Type B pancreatic cell (in vitro differentiated cells): ENCODE measurements at regions not wholly inside any gene's neighbourhood (a gene's known extent, or its start where the extent isn't known, plus 50 kb on each side); places are given as distances from the start of the nearest gene placed in this dataset.

Source experiments
- DNase-seq: peaks from one replicate; pipeline ENCODE4 v3.0.0; 2021; ENCODE audit warnings: mixed read lengths; ENCODE audit not compliant: unreplicated experiment; ENCODE audit errors: extremely low spot score
- H3K27ac Mint-ChIP-seq: 2 replicates; pipeline ENCODE4 v1.8.0; 2021; ENCODE audit warnings: mild to moderate bottlenecking, mixed read lengths
- H3K27me3 Mint-ChIP-seq: 2 replicates; pipeline ENCODE4 v1.8.0; 2021; ENCODE audit warnings: mixed read lengths
- H3K36me3 Mint-ChIP-seq: 2 replicates; pipeline ENCODE4 v1.8.0; 2021; ENCODE audit warnings: mixed read lengths
- H3K4me1 Mint-ChIP-seq: one replicate; pipeline ENCODE4 v1.8.0; 2021; ENCODE audit warnings: mixed read lengths; ENCODE audit not compliant: unreplicated experiment
- H3K4me3 Mint-ChIP-seq: 2 replicates; pipeline ENCODE4 v1.8.0; 2021; ENCODE audit warnings: mild to moderate bottlenecking, mixed read lengths
- H3K9me3 Mint-ChIP-seq: 2 replicates; pipeline ENCODE4 v1.8.0; 2021; ENCODE audit warnings: mixed read lengths
- TF ChIP-seq, protein P1 (sequence below): fragments of 200-600 bp; sonication (generic); conservative IDR thresholded peaks from 2 replicates; pipeline ENCODE4 v1.5.0; 2021; ENCODE audit warnings: antibody characterized with exemption, mild to moderate bottlenecking

DNA sequence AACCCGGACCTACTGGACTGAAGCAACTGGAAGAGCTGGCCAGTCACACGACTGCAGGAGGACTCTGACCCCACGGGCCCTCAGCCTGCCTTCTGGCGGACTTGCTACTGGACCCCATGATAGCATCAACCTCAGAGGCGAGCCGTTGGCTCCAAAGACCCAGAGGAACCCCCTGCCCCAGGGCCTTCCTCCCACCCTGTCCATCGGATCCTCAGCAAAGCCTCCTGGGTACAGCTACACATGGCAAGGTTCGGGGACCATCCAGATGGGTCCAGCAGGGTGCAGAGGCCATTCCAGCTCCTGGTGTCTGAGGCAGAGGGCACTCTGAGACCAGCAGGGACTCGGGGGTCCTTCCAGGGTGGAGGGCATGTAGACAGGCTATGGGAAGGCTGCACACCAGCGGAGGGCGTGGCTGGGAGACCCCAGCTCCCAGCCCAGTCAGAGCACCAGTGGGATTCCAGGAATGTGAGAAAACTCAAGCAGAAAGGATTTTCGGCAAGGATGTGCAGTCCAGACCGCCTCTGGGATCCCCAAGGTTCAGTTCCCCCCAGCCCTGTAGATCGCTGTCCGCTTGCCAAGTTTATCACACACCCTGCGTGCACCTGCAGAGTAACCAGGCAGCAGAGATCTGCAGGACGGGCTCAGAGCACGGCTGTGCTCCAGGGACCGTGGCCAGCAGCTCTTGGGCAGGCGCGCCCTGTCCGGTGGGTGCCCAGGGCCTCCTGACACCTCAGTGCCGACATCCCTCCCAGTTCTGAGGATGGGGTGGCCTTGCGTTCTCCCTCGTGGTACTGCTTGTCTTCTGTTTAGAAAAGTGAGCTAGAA is 89.8 kb upstream of the PPP2R2D start:
- Mint-ChIP-seq H3K9me3 (no peaks in the 10 kb centered on the region), H3K27ac (no peak overlapping the region), H3K27me3 (peaks cover 21% of the 10 kb centered on the region), H3K4me3 (no peak overlapping the region), H3K36me3 (no peaks in the 10 kb centered on the region), H3K4me1 (peaks cover 9% of the 10 kb centered on the region)
- peak; percentile 43 for DNase-seq
- TF ChIP-seq, protein P1, sequence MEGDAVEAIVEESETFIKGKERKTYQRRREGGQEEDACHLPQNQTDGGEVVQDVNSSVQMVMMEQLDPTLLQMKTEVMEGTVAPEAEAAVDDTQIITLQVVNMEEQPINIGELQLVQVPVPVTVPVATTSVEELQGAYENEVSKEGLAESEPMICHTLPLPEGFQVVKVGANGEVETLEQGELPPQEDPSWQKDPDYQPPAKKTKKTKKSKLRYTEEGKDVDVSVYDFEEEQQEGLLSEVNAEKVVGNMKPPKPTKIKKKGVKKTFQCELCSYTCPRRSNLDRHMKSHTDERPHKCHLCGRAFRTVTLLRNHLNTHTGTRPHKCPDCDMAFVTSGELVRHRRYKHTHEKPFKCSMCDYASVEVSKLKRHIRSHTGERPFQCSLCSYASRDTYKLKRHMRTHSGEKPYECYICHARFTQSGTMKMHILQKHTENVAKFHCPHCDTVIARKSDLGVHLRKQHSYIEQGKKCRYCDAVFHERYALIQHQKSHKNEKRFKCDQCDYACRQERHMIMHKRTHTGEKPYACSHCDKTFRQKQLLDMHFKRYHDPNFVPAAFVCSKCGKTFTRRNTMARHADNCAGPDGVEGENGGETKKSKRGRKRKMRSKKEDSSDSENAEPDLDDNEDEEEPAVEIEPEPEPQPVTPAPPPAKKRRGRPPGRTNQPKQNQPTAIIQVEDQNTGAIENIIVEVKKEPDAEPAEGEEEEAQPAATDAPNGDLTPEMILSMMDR = no peak

DNA sequence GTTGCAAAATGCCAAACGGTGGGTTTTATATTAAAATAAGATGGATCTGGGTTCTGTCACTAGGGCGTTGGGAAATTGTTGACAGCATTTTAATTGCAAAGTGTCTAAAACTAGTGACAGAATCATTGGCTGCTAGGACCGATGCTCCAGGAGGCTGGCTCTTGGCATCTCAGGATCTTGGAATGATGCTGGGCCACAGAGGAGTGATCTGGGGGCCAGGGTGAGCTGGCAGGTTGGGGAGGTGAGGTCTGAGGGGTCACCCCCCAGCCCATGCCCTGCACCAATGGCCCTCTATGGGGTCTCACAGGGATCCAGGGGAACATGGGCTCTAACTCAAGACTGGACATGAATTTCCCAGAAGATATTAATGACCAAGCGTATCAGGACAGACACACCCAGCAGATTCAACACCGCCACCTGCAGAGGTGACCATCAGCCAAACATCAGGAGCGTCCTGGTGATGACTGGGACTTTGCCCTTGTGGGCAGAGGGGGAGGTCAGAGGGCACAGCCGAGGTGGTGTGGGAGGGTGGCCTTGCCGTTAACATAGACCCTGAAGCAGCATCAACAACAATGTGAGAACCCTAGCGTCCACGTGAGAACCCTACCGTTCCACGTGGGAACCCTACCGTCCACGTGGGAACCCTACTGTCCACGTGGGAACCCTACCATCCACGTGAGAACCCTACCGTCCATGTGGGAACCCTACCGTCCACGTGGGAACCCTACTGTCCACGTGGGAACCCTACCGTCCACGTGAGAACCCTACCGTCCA is 89.0 kb upstream of the PPP2R2D start:
- H3K9me3 Mint-ChIP-seq = no peaks in the 10 kb centered on the region
- no peak overlapping the region for H3K4me3 Mint-ChIP-seq
- TF ChIP-seq, protein P1 = no peak
- H3K4me1 Mint-ChIP-seq = peaks cover 9% of the 10 kb centered on the region
- no peak overlapping the region for H3K27ac Mint-ChIP-seq
- no peaks in the 10 kb centered on the region for H3K36me3 Mint-ChIP-seq
- DNase-seq = peak; percentile 49
- H3K27me3 Mint-ChIP-seq = peaks cover 27% of the 10 kb centered on the region

DNA sequence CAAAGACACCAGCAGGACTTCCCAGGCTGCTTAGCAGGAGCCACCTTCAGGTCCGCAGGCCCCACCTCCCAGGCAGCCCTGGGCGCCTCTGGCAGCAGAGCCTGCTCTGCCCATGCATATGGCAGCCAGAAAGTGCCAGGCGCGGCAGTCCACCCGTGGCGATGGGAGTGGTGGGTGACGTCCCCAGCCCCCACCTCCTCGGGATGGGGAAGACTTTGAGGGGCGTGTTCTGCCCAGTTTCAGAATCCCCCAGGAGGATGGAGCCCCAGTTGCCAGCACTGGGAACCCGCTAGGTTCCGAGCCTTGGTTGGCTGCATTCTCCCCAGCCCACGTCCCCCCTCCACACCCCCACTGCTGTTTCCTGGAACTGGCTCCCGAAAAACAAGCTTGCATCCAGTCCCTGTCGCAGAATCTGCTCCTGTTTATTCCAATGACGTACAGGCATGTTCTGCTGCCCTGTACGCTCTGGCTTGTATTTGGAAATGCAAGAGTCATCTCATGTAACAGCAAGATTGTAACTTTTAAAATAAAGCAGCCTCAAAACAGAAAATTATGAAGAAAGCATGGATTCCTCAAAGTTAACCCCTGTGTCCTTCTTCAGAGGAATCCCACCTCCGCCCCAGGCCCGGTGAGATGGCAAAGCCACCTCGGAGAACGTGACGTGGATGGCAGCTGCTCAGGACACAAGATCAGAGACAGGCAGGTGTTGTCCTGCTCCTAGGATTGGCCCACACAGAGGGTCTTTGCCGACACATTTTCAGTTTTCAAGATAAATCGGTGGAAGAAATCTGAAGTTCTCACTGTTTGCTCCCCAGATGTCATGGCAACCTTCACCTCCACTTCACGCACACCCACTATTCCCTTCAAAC is 87.8 kb upstream of the PPP2R2D start:
- Mint-ChIP-seq H3K9me3 (no peaks in the 10 kb centered on the region), H3K36me3 (no peaks in the 10 kb centered on the region), H3K4me3 (no peak overlapping the region), H3K27ac (no peak overlapping the region), H3K4me1 (peaks cover 13% of the 10 kb centered on the region), H3K27me3 (peaks cover 37% of the 10 kb centered on the region)
- TF ChIP-seq, protein P1 = no peak
- DNase-seq = peak; percentile 56

DNA sequence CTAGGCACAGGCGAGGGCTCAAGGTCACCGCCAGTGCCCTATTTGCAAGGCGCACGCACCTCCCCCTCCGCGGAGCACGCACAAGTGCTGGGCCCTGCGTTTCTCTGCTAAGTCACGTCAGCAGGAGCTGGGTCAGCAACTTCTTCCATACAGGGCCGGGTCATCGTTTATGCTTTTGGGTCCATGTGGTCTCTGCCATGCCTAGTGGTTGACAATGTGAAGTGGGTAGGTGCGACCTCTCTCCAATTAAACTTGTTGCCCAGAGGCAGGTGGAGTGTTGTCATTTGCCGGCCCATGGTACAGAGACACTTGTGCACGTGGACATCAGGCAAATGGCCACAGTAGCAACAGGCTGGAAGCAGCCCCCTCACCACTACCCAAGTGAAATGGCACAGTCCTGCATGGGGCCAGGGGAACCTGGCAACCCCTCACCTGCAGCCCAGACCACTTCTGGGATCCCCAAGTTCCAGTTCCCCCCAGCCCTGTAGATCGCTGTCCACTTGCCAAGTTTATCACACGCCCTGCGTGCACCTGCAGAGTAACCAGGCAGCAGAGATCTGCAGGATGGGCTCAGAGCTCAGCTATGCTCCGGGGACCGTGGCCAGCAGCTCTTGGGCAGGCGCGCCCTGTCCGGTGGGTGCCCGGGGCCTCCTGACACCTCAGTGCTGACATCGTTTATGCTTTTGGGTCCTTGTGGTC is 86.1 kb upstream of the PPP2R2D start:
- H3K4me3 Mint-ChIP-seq = no peak overlapping the region
- TF ChIP-seq, protein P1 = no peak
- peak; percentile 58 for DNase-seq
- no peaks in the 10 kb centered on the region for H3K9me3 Mint-ChIP-seq
- H3K27ac Mint-ChIP-seq = no peak overlapping the region
- H3K4me1 Mint-ChIP-seq = peaks cover 13% of the 10 kb centered on the region
- H3K27me3 Mint-ChIP-seq = peaks cover 33% of the 10 kb centered on the region
- no peaks in the 10 kb centered on the region for H3K36me3 Mint-ChIP-seq
